SK-N-SH treated with all-trans-retinoic acid at 6 μM for 48 hours (cell line): ENCODE measurements at regions not wholly inside any gene's neighbourhood (a gene's known extent, or its start where the extent isn't known, plus 50 kb on each side); places are given as distances from the start of the nearest gene placed in this dataset.
A peak's percentile ranks its signal among the peaks of the same experiment; 100 is the strongest.

Source experiments
- ATAC-seq: fragments of 200-7000 bp; cut with Tn5 transposase; 3 replicates; pipeline ENCODE4 v1.9.1; 2020; ENCODE audit warnings: mild to moderate bottlenecking, moderate library complexity
- ARNTL ChIP-seq: fragments of 450-650 bp; formaldehyde crosslinking; IDR thresholded peaks from 2 replicates; pipeline ENCODE4 v1.5.0; 2020; ENCODE audit warnings: low read depth, mild to moderate bottlenecking, moderate library complexity, borderline replicate concordance
- BACH2 ChIP-seq: fragments of 250-450 bp; sonication (Bioruptor Pico); IDR thresholded peaks from 2 replicates; pipeline ENCODE4 v1.9.0; 2021; ENCODE audit warnings: mild to moderate bottlenecking, borderline replicate concordance
- CREB5 ChIP-seq: fragments of 250-450 bp; sonication (Bioruptor Pico); IDR thresholded peaks from 2 replicates; pipeline ENCODE4 v1.5.1; 2020; ENCODE audit warnings: low read depth, mild to moderate bottlenecking, moderate library complexity
- CSDC2 ChIP-seq: fragments of 250-450 bp; sonication (Bioruptor Pico); IDR thresholded peaks from 2 replicates; pipeline ENCODE4 v1.5.0; 2020; ENCODE audit warnings: mild to moderate bottlenecking, moderate library complexity
- ESRRG ChIP-seq: fragments of 250-450 bp; sonication (Bioruptor Pico); IDR thresholded peaks from 2 replicates; pipeline ENCODE4 v1.6.1; 2021; ENCODE audit warnings: mild to moderate bottlenecking
- GLIS3 ChIP-seq: fragments of 250-450 bp; sonication (Bioruptor Pico); IDR thresholded peaks from 2 replicates; pipeline ENCODE4 v1.5.0; 2020; ENCODE audit warnings: mild to moderate bottlenecking, moderate library complexity
- ISL1 ChIP-seq: fragments of 250-450 bp; sonication (Bioruptor Pico); IDR thresholded peaks from 2 replicates; pipeline ENCODE4 v2.1.2; 2022; ENCODE audit warnings: mild to moderate bottlenecking, moderate library complexity
- PPARA ChIP-seq: fragments of 250-450 bp; sonication (Bioruptor Pico); IDR thresholded peaks from 2 replicates; pipeline ENCODE4 v1.5.0; 2020; ENCODE audit warnings: mild to moderate bottlenecking, borderline replicate concordance
- RARB ChIP-seq: fragments of 250-450 bp; sonication (Bioruptor Pico); IDR thresholded peaks from 2 replicates; pipeline ENCODE4 v1.8.0; 2021; ENCODE audit warnings: mild to moderate bottlenecking, moderate library complexity
- SNAI2 ChIP-seq: fragments of 250-450 bp; sonication (Bioruptor Pico); IDR thresholded peaks from 2 replicates; pipeline ENCODE4 v1.5.0; 2020; ENCODE audit warnings: mild to moderate bottlenecking, moderate library complexity
- TCF4 ChIP-seq: fragments of 250-450 bp; sonication (Bioruptor Pico); IDR thresholded peaks from 2 replicates; pipeline ENCODE4 v1.8.0; 2021; ENCODE audit warnings: mild to moderate bottlenecking, moderate library complexity, borderline replicate concordance
- TOX ChIP-seq: fragments of 250-450 bp; sonication (Bioruptor Pico); IDR thresholded peaks from 2 replicates; pipeline ENCODE4 v1.8.0; 2021; ENCODE audit warnings: mild to moderate bottlenecking, moderate library complexity, borderline replicate concordance
- TSHZ2 ChIP-seq: fragments of 250-450 bp; sonication (Bioruptor Pico); IDR thresholded peaks from 2 replicates; pipeline ENCODE4 v1.5.0; 2020; ENCODE audit warnings: mild to moderate bottlenecking, moderate library complexity
- ZFP3 ChIP-seq: fragments of 250-450 bp; sonication (Bioruptor Pico); IDR thresholded peaks from 2 replicates; pipeline ENCODE4 v1.5.0; 2020; ENCODE audit warnings: mild to moderate bottlenecking, moderate library complexity
- ZFP30 ChIP-seq: fragments of 450-650 bp; formaldehyde crosslinking; IDR thresholded peaks from 2 replicates; pipeline ENCODE4 v1.5.0; 2022; ENCODE audit warnings: mild to moderate bottlenecking, moderate library complexity
- ZNF565 ChIP-seq: fragments of 450-650 bp; formaldehyde crosslinking; conservative IDR thresholded peaks from 2 replicates; pipeline ENCODE4 v1.5.0; 2020; ENCODE audit warnings: low read depth, mild to moderate bottlenecking, moderate library complexity
- ZNF70 ChIP-seq: fragments of 450-650 bp; formaldehyde crosslinking; IDR thresholded peaks from 2 replicates; pipeline ENCODE4 v1.5.0; 2020; ENCODE audit warnings: mild to moderate bottlenecking, moderate library complexity
- ZNF8 ChIP-seq: fragments of 450-650 bp; formaldehyde crosslinking; IDR thresholded peaks from 2 replicates; pipeline ENCODE4 v1.5.0; 2020; ENCODE audit warnings: mild to moderate bottlenecking, moderate library complexity
- TF ChIP-seq, protein P1 (sequence below): fragments of 250-450 bp; sonication (Bioruptor Pico); IDR thresholded peaks from 2 replicates; pipeline ENCODE4 v1.8.0; 2020; ENCODE audit warnings: mild to moderate bottlenecking, moderate library complexity, borderline replicate concordance
- TF ChIP-seq, protein P2 (sequence below): fragments of 250-450 bp; sonication (Bioruptor Pico); IDR thresholded peaks from 2 replicates; pipeline ENCODE4 v1.5.1; 2021; ENCODE audit warnings: mild to moderate bottlenecking, moderate library complexity
- TF ChIP-seq, protein P3 (sequence below): fragments of 250-450 bp; sonication (Bioruptor Pico); IDR thresholded peaks from 2 replicates; pipeline ENCODE4 v1.8.0; 2021; ENCODE audit warnings: low read depth, mild to moderate bottlenecking, moderate library complexity, borderline replicate concordance

DNA sequence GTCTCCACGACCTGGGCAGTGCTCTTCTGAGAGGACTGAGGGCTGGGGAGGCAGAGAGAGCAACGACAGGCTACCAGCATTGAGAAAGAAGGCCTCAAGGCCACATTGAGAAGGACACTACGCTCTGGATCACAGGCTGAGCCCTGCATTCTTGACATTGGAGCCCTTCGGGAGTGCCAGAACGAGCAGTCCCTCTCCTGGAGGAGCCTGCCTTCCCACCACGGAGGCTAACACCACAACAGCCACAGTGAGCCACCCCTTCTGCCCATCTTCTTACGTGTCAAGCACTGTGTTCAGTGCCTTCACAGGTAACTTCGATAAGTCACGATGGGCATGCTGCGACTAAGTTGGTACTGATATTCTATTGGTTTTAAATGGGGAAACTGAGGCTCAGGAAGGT lies 267.8 kb downstream of the RPS24 start:
- TF ChIP-seq ZNF70 (CRISPR knock-in tag) (no peak), ZNF8 (CRISPR knock-in tag) (no peak), ZFP3 (CRISPR knock-in tag) (no peak)
- no peak for ATAC-seq

DNA sequence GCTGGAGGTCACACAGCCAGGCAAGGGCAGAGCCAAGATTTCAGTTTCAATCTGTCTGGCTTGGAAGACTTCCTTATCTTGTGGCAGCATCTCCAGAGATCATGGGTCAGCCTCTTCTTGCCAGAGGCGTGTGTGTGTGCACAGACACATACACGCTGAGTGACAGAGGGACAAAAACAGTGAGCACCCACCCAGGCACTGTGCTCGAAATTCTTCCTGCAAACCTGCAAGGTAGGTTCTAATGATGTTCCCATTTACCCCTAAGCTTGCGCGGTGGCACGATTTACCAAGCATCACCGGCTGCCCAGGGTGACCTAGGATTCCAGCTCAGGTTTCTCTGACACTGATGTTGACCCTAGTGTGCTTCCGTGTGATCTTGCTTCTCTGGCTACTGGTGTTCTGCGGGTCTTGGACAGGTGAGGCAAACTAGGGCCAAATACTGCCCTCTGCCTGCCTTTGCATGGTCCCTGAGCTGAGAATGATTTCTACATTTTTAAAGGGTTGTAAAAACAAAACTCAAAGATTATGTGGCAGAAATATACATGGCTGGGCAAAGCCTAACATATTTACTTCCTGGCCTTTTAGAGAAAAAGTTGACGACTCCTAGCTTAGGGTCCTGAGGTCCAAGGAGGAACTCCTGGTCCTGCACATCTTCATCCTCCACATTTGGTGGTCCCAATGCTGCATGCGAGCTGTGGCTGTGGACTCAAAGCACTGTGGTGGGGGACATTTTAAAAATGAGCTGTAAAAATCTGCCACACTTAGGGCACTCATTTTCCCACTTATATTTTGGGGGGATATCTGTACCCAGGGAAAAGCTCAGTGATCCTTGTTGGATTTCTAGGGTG lies 268.5 kb downstream of the RPS24 start:
- ATAC-seq: peak; percentile 6; the same call in 1 of the 3 replicates
- TF ChIP-seq RARB (no peak), CSDC2 (CRISPR knock-in tag) (no peak), ZNF70 (CRISPR knock-in tag) (no peak), ZFP3 (CRISPR knock-in tag) (no peak), ESRRG (no peak), ISL1 (CRISPR knock-in tag) (no peak)
- TF ChIP-seq, protein P1, sequence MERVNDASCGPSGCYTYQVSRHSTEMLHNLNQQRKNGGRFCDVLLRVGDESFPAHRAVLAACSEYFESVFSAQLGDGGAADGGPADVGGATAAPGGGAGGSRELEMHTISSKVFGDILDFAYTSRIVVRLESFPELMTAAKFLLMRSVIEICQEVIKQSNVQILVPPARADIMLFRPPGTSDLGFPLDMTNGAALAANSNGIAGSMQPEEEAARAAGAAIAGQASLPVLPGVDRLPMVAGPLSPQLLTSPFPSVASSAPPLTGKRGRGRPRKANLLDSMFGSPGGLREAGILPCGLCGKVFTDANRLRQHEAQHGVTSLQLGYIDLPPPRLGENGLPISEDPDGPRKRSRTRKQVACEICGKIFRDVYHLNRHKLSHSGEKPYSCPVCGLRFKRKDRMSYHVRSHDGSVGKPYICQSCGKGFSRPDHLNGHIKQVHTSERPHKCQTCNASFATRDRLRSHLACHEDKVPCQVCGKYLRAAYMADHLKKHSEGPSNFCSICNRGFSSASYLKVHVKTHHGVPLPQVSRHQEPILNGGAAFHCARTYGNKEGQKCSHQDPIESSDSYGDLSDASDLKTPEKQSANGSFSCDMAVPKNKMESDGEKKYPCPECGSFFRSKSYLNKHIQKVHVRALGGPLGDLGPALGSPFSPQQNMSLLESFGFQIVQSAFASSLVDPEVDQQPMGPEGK (CRISPR knock-in tag): no peak
- TF ChIP-seq, all 23 proteins: peak for 0

DNA sequence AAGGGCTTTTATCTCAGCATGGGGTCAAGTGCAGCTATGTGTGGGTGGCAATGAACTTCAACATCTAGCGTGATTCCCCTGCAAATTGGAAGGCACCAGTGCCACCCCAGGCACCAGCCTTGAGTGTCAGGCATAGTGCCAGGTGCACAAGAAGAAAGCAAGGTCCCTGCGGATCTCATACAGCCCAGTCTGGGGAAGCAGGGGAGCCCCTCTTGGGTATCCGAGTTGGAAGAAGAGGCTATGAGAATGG lies 269.0 kb downstream of the RPS24 start:
- no peak for TF ChIP-seq ARNTL (CRISPR knock-in tag)
- TF ChIP-seq PPARA (CRISPR knock-in tag): no peak
- TF ChIP-seq GLIS3: no peak
- no peak for TF ChIP-seq TCF4 (CRISPR knock-in tag)
- TF ChIP-seq TOX (CRISPR knock-in tag): no peak
- no peak for TF ChIP-seq TSHZ2 (CRISPR knock-in tag)
- TF ChIP-seq CSDC2 (CRISPR knock-in tag): no peak
- no peak for TF ChIP-seq ZNF565 (CRISPR knock-in tag)
- TF ChIP-seq BACH2: no peak
- no peak for TF ChIP-seq SNAI2 (CRISPR knock-in tag)
- no peak for TF ChIP-seq ZFP30 (CRISPR knock-in tag)
- no peak; the same call in 1 of the 2 replicates for TF ChIP-seq ZNF70 (CRISPR knock-in tag)
- TF ChIP-seq, protein P1 (CRISPR knock-in tag): no peak
- TF ChIP-seq, protein P2, sequence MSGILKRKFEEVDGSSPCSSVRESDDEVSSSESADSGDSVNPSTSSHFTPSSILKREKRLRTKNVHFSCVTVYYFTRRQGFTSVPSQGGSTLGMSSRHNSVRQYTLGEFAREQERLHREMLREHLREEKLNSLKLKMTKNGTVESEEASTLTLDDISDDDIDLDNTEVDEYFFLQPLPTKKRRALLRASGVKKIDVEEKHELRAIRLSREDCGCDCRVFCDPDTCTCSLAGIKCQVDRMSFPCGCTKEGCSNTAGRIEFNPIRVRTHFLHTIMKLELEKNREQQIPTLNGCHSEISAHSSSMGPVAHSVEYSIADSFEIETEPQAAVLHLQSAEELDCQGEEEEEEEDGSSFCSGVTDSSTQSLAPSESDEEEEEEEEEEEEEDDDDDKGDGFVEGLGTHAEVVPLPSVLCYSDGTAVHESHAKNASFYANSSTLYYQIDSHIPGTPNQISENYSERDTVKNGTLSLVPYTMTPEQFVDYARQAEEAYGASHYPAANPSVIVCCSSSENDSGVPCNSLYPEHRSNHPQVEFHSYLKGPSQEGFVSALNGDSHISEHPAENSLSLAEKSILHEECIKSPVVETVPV: no peak
- TF ChIP-seq, protein P3, sequence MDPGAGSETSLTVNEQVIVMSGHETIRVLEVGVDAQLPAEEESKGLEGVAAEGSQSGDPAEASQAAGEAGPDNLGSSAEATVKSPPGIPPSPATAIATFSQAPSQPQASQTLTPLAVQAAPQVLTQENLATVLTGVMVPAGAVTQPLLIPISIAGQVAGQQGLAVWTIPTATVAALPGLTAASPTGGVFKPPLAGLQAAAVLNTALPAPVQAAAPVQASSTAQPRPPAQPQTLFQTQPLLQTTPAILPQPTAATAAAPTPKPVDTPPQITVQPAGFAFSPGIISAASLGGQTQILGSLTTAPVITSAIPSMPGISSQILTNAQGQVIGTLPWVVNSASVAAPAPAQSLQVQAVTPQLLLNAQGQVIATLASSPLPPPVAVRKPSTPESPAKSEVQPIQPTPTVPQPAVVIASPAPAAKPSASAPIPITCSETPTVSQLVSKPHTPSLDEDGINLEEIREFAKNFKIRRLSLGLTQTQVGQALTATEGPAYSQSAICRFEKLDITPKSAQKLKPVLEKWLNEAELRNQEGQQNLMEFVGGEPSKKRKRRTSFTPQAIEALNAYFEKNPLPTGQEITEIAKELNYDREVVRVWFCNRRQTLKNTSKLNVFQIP: no peak
- TF ChIP-seq CREB5: no peak
- ATAC-seq: no peak; the same call in 2 of the 3 replicates
